Heart left ventricle (tissue), 13 donors: ENCODE measurements at regions not wholly inside any gene's neighbourhood (a gene's known extent, or its start where the extent isn't known, plus 50 kb on each side); places are given as distances from the start of the nearest gene placed in this dataset.

ENCODE experiments used
- CTCF ChIP-seq, 12 donors: fragments of 200-600 bp; sonication (generic) in 4 of 12; IDR thresholded peaks; one replicate each; pipeline versions ENCODE4 v1.5.0 to v1.8.0; 2018 to 2022; ENCODE audit warnings: antibody characterized with exemption in 12 of 12, mild to moderate bottlenecking in 5 of 12
- POLR2A ChIP-seq, 2 donors: fragments of 450-650 bp; IDR thresholded peaks; one replicate each; pipeline ENCODE4 v1.6.1; 2017; ENCODE audit warnings: antibody characterized with exemption in 2 of 2, mild to moderate bottlenecking in 2 of 2, moderate library complexity in 2 of 2
- donor health status: ischemic (EF 13 %, LVEDD 7.1; RV severe dilation, severe dysfunction).
- donor health status: DM: no; HTN: yes; CAD: no.
- donor health status: DM: no; HTN: no; CAD: no.
- donor health status: ischemic (EF 25% LVEDD 6.9; RV normal size, moderate dysfunction).
- donor health status: ischemic (EF 25% LVEDD 5.7; RV mildly dilated, moderate dysfunction).
- donor health status: ischemic (EF 35%, LVEDD 5.7; RV mildly dilated, moderate dysfunction).
- donor health status: nonischemic (EF 11% LVEDD 7.7; RV severe dilation, severe dysfunction).
- donor health status: DM: yes; HTN: yes; CAD: no.
- donor health status: PGD.
- donor health status: ischemic (EF 29% LVEDD 5.4; RV normal size, mild dysfunction).
- donor health status: nonischemic (EF 23%, LVEDD 6.1; RV moderate dilation, normal function).

GRCh38 chr6:14709900-14710299 lies 536.0 kb upstream of the JARID2 start:
- no peak for TF ChIP-seq CTCF (IDR thresholded peaks at IDR 0.05)
- no peak for TF ChIP-seq POLR2A (IDR thresholded peaks at IDR 0.05)
